ENCODE measurements at regions not wholly inside any gene's neighbourhood (a gene's known extent, or its start where the extent isn't known, plus 50 kb on each side); places are given as distances from the start of the nearest gene placed in this dataset.

- TF ChIP-seq EZH2 (IDR thresholded peaks at IDR 0.05; ENCODE audit: low read length, unreplicated experiment): no peak
- TF ChIP-seq CTCF (conservative IDR thresholded peaks at IDR 0.05; ENCODE audit: low read depth, low read length): no peak
These were observed 131.7 kb downstream of the GPX5 start for GRCh38 chr6:28657381-28657768.

All from PC-3 (cell line).